KMS-11 (cell line): ENCODE measurements at regions not wholly inside any gene's neighbourhood (a gene's known extent, or its start where the extent isn't known, plus 50 kb on each side); places are given as distances from the start of the nearest gene placed in this dataset.

Experiments
- H2AFZ ChIP-seq: fragments of 200-600 bp; sonication (generic); 2 replicates; pipeline ENCODE4 v1.6.1; 2016; ENCODE audit warnings: antibody characterized with exemption, mixed run types, low read depth
- H3K27ac ChIP-seq: fragments of 200-600 bp; sonication (generic); 2 replicates; pipeline ENCODE4 v1.6.1; 2016; ENCODE audit warnings: mild to moderate bottlenecking, mixed run types
- H3K27me3 ChIP-seq: fragments of 200-600 bp; sonication (generic); 2 replicates; pipeline ENCODE4 v1.6.1; 2017; ENCODE audit warnings: mild to moderate bottlenecking, low read depth, mixed run types, moderate library complexity; ENCODE audit not compliant: insufficient read depth
- H3K36me3 ChIP-seq: fragments of 200-600 bp; sonication (generic); 2 replicates; pipeline ENCODE4 v1.6.1; 2017; ENCODE audit warnings: mild to moderate bottlenecking, mixed run types; ENCODE audit not compliant: insufficient read depth
- H3K4me1 ChIP-seq: fragments of 200-600 bp; sonication (generic); 2 replicates; pipeline ENCODE4 v1.6.1; 2016; ENCODE audit warnings: mild to moderate bottlenecking, low read depth, mixed run types; ENCODE audit not compliant: poor library complexity, severe bottlenecking
- H3K4me2 ChIP-seq: fragments of 200-600 bp; sonication (generic); 2 replicates; pipeline ENCODE4 v1.7.0; 2016; ENCODE audit warnings: mild to moderate bottlenecking, mixed run types
- H3K4me3 ChIP-seq: fragments of 200-600 bp; sonication (generic); IDR thresholded peaks from 2 replicates; pipeline ENCODE4 v1.6.1; 2017; ENCODE audit warnings: low read depth, low read length, mixed read lengths; ENCODE audit not compliant: insufficient read depth
- H3K79me2 ChIP-seq: fragments of 200-600 bp; sonication (generic); 2 replicates; pipeline ENCODE4 v1.6.1; 2016; ENCODE audit warnings: low read depth, mixed run types; ENCODE audit not compliant: insufficient read depth
- H3K9ac ChIP-seq: fragments of 200-600 bp; sonication (generic); 2 replicates; pipeline ENCODE4 v1.6.1; 2016; ENCODE audit warnings: mild to moderate bottlenecking, mixed run types
- H4K20me1 ChIP-seq: fragments of 200-600 bp; sonication (generic); 2 replicates; pipeline ENCODE4 v1.6.1; 2016; ENCODE audit warnings: mild to moderate bottlenecking, mixed run types; ENCODE audit not compliant: insufficient read depth
- TF ChIP-seq, protein P1 (sequence below): fragments of 200-600 bp; sonication (generic); conservative IDR thresholded peaks from 2 replicates; pipeline ENCODE4 v1.6.1; 2017; ENCODE audit warnings: low read depth, mild to moderate bottlenecking, antibody characterized with exemption, low read length, moderate library complexity, mixed read lengths

DNA sequence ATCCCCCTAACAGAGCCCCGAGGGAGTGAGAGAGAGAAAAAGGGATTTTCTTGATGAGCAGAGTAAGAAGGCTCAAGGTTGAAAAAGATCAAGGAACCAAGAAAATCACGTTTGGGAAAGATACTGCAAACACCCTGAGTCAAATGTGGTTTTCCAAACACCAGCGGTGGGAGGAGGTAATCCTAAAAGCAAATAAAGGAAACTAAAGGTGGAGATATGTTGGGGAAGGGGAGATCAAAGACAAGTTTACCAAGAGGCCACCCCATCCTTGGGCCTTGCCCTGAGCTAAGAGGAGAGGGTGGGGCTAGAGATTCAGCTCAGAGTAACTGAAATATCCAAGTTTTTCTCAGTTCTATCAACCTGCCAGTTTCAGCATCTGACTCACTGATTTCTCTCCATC, 332.3 kb downstream of the ETAA1 start:
- H3K4me3 ChIP-seq, result no peak overlapping the region
- H3K27ac ChIP-seq, result no peak overlapping the region
- no peak overlapping the region for H3K9ac ChIP-seq
- H3K79me2 ChIP-seq, result no peaks in the 10 kb centered on the region
- no peaks in the 10 kb centered on the region for H3K36me3 ChIP-seq
- H4K20me1 ChIP-seq, result no peaks in the 10 kb centered on the region
- H2AFZ ChIP-seq, result no peak overlapping the region
- TF ChIP-seq, protein P1, sequence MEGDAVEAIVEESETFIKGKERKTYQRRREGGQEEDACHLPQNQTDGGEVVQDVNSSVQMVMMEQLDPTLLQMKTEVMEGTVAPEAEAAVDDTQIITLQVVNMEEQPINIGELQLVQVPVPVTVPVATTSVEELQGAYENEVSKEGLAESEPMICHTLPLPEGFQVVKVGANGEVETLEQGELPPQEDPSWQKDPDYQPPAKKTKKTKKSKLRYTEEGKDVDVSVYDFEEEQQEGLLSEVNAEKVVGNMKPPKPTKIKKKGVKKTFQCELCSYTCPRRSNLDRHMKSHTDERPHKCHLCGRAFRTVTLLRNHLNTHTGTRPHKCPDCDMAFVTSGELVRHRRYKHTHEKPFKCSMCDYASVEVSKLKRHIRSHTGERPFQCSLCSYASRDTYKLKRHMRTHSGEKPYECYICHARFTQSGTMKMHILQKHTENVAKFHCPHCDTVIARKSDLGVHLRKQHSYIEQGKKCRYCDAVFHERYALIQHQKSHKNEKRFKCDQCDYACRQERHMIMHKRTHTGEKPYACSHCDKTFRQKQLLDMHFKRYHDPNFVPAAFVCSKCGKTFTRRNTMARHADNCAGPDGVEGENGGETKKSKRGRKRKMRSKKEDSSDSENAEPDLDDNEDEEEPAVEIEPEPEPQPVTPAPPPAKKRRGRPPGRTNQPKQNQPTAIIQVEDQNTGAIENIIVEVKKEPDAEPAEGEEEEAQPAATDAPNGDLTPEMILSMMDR, result no peak
- no peak overlapping the region for H3K4me2 ChIP-seq
- H3K4me1 ChIP-seq, result no peaks in the 10 kb centered on the region
- H3K27me3 ChIP-seq, result no peaks in the 10 kb centered on the region

DNA sequence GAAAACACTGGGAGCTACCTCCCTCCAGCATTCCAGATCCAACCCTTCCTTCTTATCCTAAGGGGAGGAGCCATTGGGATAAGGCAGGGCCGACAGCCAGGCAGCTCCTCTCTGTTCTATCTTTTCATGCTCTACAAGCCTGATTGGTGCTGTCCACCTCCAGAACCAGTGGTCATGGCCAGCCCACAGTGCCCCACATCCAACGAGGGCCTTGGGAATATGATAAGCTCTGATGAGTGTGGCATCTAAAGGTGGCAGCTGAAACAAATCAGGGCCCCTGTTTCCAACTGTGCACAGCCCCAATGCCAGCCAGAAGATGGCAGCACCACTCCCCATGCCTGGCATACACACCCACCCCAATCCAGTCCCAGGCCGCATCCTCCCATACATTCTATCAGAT, 329.3 kb downstream of the C1D start:
- Histone ChIP-seq H3K79me2 (no peaks in the 10 kb centered on the region), H3K4me1 (no peaks in the 10 kb centered on the region), H3K4me2 (no peak overlapping the region), H2AFZ (no peak overlapping the region), H3K4me3 (no peak overlapping the region), H3K27ac (no peak overlapping the region), H4K20me1 (no peaks in the 10 kb centered on the region), H3K36me3 (no peaks in the 10 kb centered on the region), H3K27me3 (no peaks in the 10 kb centered on the region), H3K9ac (no peak overlapping the region)
- TF ChIP-seq, protein P1, result no peak; the same call in 1 of the 2 replicates

- no peaks in the 10 kb centered on the region for H3K4me1 ChIP-seq
- H3K9ac ChIP-seq, result no peak overlapping the region
- H4K20me1 ChIP-seq, result no peaks in the 10 kb centered on the region
- H3K27ac ChIP-seq, result no peak overlapping the region
- no peak overlapping the region for H3K4me3 ChIP-seq
- no peaks in the 10 kb centered on the region for H3K27me3 ChIP-seq
- H3K4me2 ChIP-seq, result no peak overlapping the region
- TF ChIP-seq, protein P1, result no peak
- no peaks in the 10 kb centered on the region for H3K79me2 ChIP-seq
- no peaks in the 10 kb centered on the region for H3K36me3 ChIP-seq
- H2AFZ ChIP-seq, result no peak overlapping the region
Observed at GRCh38 chr2:67752199-67752598, 310.6 kb downstream of the C1D start.

DNA sequence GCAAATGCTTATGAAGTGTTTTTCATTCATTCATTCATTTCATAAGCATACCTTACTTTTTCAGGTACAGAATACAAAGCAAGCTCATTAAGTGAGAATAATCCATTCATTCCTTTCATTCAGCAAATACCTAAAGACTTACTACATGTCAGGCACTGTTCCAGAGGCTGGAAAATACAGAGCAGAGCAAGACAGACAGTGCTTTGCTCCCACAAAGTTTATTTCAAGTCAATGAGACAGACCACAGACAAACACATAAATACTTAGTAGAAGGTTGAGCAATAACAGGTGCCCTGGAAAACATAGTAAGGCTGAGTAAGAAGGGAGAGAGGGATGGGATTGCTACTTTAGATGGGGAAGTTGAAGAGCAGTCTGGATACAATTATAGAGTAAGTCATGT, 309.8 kb downstream of the C1D start:
- H4K20me1 ChIP-seq, result no peaks in the 10 kb centered on the region
- no peaks in the 10 kb centered on the region for H3K27me3 ChIP-seq
- no peak overlapping the region for H3K4me2 ChIP-seq
- H3K79me2 ChIP-seq, result no peaks in the 10 kb centered on the region
- TF ChIP-seq, protein P1, result no peak
- no peak overlapping the region for H3K27ac ChIP-seq
- no peak overlapping the region for H3K9ac ChIP-seq
- no peaks in the 10 kb centered on the region for H3K4me1 ChIP-seq
- no peaks in the 10 kb centered on the region for H3K36me3 ChIP-seq
- H3K4me3 ChIP-seq, result no peak overlapping the region
- H2AFZ ChIP-seq, result no peak overlapping the region
